Lower leg skin (tissue), 4 donors: ENCODE measurements at regions not wholly inside any gene's neighbourhood (a gene's known extent, or its start where the extent isn't known, plus 50 kb on each side); places are given as distances from the start of the nearest gene placed in this dataset.
A peak's percentile ranks its signal among the peaks of the same experiment; 100 is the strongest.
"Not testable (repeated sequence)": the region's sequence is repeated elsewhere in the genome, so short reads cannot be mapped to it uniquely, and the experiment has no call there.

Experiments used
- DNase-seq, 2 donors: peaks; one replicate each; pipeline ENCODE4 v3.0.0-alpha.2; 2019; ENCODE audit warnings: low spot score in 2 of 2
- H3K4me3 ChIP-seq: fragments of 200-600 bp; sonication (generic); 2 replicates; pipeline ENCODE4 v1.5.1; 2017; ENCODE audit warnings: mild to moderate bottlenecking, low read depth; ENCODE audit not compliant: poor library complexity, severe bottlenecking
- POLR2A ChIP-seq, 2 donors: fragments of 450-650 bp; IDR thresholded peaks; one replicate each; pipeline ENCODE4 v1.6.1; 2016 to 2017; ENCODE audit warnings: antibody characterized with exemption in 2 of 2, mild to moderate bottlenecking in 1 of 2, moderate library complexity in 1 of 2
- WGBS, 2 donors: methylation state at CpG; one replicate each; pipeline ENCODE4 v1.1.5; 2018; 5-methylcytosine and 5-hydroxymethylcytosine counted together
- intact Hi-C: fragments of 100-400 bp; cut with DNase I; formaldehyde crosslinking; loops from one replicate; pipeline ENCODE4 v1.15.0; 2023; ENCODE audit warnings: low total_unique reads
- TF ChIP-seq, protein P1 (sequence below), 3 donors: fragments of 450-650 bp; IDR thresholded peaks; one replicate each; pipeline ENCODE4 v1.5.1; 2016; ENCODE audit warnings: antibody characterized with exemption in 3 of 3, mild to moderate bottlenecking in 3 of 3, moderate library complexity in 2 of 3

DNA sequence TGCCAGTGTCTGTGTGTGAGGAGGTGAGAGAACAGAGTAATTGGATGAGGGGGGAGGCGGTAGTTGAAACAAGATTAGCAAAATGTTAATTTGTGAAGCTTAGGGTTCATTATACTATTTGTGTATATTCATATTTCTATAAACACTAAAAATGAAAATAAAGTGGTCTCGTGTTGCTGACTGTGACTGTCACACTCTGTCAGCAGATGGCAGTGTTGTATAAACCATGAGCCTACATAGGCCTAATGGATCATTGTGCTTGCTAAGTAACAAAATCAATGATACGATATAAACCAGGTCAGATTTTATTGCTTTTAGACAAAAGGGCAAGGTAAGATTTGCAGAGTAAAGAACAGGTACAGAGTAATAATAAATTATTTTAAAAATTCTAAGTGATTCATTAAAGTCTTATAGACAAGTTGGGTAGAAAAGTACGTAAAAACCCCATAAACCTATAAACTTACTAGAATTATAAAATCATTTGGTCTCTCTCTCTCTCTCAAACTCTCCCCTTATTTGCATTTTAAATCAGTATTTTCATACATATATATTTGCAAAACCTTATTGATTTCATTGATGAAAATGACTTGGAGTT, 182.7 kb downstream of the RPIA start:
- TF ChIP-seq POLR2A (IDR thresholded peaks at IDR 0.05) = no peak
- TF ChIP-seq, protein P1, sequence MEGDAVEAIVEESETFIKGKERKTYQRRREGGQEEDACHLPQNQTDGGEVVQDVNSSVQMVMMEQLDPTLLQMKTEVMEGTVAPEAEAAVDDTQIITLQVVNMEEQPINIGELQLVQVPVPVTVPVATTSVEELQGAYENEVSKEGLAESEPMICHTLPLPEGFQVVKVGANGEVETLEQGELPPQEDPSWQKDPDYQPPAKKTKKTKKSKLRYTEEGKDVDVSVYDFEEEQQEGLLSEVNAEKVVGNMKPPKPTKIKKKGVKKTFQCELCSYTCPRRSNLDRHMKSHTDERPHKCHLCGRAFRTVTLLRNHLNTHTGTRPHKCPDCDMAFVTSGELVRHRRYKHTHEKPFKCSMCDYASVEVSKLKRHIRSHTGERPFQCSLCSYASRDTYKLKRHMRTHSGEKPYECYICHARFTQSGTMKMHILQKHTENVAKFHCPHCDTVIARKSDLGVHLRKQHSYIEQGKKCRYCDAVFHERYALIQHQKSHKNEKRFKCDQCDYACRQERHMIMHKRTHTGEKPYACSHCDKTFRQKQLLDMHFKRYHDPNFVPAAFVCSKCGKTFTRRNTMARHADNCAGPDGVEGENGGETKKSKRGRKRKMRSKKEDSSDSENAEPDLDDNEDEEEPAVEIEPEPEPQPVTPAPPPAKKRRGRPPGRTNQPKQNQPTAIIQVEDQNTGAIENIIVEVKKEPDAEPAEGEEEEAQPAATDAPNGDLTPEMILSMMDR (IDR thresholded peaks at IDR 0.05) = peak in 1 of 3 donors; percentile 18
- no peak for DNase-seq
- H3K4me3 ChIP-seq = no peak overlapping the region
- 25% methylated on average over 4 of the region's 4 CpGs for WGBS, 2 donors
- intact Hi-C loops = no loop called here

DNA sequence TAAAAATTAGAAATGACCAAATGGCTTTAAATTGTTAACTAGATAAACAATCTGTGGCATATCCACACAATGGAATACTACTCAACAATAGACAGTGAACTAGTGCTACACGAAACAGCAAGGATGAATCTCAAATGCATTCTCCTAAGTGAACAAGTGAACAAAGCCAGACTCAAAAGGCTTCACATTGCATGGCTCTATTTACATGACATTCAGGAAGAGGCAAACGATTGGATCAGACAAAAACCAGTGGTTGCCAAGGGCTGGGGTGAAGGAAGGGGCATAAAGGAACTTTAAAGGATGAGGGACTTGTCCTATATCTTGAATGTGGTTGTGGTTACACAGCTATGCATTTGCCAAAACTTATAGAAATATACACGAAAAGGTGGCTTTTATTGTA, 184.3 kb downstream of the RPIA start:
- no peak for TF ChIP-seq POLR2A (IDR thresholded peaks at IDR 0.05)
- H3K4me3 ChIP-seq = no peak overlapping the region
- no peak for DNase-seq
- WGBS, 2 donors = 52 to 59% methylated on average over 3 of the region's 3 CpGs
- intact Hi-C loops = no loop called here

DNA sequence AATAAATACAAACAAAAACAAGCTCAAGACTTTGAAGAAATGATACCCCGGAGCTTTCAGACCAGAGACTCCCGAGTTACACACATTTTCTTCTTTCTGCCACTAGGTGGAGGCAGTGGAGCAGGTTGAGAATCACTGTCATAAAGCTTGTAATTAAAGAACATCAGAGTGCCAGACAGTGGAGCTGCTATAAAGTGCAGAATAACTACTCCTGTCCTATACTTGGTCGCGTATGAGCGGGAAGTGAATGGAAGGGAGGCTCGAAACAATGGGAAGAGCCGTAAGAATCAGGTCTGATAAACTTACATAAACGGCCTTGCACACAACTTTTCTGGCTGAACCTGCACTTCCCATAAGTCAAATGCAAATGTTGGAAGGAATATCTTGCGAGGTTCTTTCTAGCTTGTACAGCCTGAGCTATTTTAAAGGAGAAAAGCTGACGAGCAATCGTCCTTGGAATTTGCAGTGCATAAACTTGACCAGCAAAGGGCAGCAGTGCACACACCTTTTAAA, 189.0 kb downstream of the RPIA start:
- TF ChIP-seq, protein P1 (IDR thresholded peaks at IDR 0.05) = no peak
- TF ChIP-seq POLR2A (IDR thresholded peaks at IDR 0.05) = no peak
- intact Hi-C loops = no loop called here
- no peak for DNase-seq
- 4 to 6% methylated on average over 11 of the region's 11 CpGs for WGBS, 2 donors
- no peak overlapping the region for H3K4me3 ChIP-seq

DNA sequence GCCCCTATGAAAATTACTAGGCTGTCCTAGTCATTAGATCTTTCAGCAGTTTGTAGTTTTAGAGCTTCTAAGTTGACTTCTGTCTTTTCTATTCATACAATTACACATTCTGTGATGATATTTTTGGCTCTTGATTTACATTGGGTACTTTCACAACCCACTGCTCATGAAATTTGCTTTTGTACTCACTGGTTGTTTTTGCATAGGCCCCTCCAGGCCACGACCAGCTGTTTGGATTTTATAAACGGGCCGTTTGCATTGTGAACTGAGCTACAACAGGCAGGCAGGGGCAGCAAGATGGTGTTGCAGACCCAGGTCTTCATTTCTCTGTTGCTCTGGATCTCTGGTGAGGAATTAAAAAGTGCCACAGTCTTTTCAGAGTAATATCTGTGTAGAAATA, 193.8 kb downstream of the RPIA start:
- no peak overlapping the region for H3K4me3 ChIP-seq
- WGBS, 2 donors = 37 to 57% methylated on average over 3 of the region's 3 CpGs
- no peak for TF ChIP-seq POLR2A (IDR thresholded peaks at IDR 0.05)
- TF ChIP-seq, protein P1 (IDR thresholded peaks at IDR 0.05) = no peak
- intact Hi-C loops = no loop called here
- no peak for DNase-seq

DNA sequence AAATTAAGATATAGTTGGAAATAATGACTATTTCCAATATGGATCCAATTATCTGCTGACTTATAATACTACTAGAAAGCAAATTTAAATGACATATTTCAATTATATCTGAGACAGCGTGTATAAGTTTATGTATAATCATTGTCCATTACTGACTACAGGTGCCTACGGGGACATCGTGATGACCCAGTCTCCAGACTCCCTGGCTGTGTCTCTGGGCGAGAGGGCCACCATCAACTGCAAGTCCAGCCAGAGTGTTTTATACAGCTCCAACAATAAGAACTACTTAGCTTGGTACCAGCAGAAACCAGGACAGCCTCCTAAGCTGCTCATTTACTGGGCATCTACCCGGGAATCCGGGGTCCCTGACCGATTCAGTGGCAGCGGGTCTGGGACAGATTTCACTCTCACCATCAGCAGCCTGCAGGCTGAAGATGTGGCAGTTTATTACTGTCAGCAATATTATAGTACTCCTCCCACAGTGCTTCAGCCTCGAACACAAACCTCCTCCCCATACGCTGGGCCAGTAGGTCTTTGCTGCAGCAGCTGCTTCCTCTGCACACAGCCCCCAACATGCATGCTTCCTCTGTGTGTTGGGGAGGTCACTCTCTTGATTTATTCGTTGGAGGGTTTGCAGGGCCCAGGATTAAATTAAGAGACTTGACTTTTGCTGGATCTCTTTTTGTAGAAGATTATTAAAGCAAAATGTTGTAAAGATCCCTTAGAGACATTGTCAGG, 194.4 kb downstream of the RPIA start:
- intact Hi-C loops = no loop called here
- no peak for DNase-seq
- no peak for TF ChIP-seq POLR2A (IDR thresholded peaks at IDR 0.05)
- TF ChIP-seq, protein P1 (IDR thresholded peaks at IDR 0.05) = no peak
- no peak overlapping the region for H3K4me3 ChIP-seq
- WGBS, 2 donors = 70% methylated on average over 11 of the region's 11 CpGs

DNA sequence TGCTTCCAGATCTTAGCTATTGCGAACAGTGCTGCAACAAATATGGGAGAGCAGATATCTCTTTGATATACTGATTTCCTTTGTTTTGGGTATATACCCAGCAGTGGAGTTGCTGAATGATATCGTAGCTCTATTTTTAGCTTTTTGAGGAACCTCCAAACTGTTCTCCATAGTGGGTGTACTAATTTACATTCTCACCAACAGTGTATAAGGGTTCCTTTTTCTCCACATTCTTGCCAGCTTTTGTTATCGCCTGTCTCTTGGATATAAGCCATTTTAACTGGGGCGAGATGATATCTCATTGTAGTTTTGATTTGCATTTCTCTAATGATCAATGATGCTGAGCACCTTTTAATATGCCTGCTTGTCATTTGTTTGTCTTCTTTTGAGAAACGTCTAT, 196.0 kb downstream of the RPIA start:
- DNase-seq, intact Hi-C loops, H3K4me3 ChIP-seq: not testable (repeated sequence)
- 61 to 68% methylated on average over 5 of the region's 5 CpGs for WGBS, 2 donors
